HG03469 (cell line): ENCODE measurements at regions not wholly inside any gene's neighbourhood (a gene's known extent, or its start where the extent isn't known, plus 50 kb on each side); places are given as distances from the start of the nearest gene placed in this dataset.
A peak's percentile ranks its signal among the peaks of the same experiment; 100 is the strongest.

Source experiments
- ATAC-seq: cut with Tn5 transposase; IDR thresholded peaks from one replicate; pipeline ENCODE4 v1.9.1; 2021; ENCODE audit warnings: mild to moderate bottlenecking, moderate library complexity, moderate number of reproducible peaks; ENCODE audit not compliant: unreplicated experiment

DNA sequence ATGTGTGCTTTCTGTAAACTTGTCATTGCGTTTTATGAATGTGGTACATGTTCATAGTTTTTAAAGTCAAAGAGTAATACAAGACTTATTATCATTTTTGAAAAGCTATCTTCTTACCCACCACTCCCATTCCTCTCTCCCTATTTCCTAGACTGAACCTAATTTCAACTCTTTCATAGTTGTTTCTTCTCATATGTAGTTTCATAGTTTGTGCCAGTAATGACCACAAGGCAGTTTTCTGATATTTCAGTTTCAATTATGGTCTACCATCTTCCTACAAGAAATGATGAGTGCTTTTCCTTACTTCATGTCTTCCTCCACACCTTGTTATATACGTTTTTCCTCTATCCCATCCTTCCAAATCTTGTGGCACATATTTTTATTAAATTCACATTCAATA lies 445.0 kb upstream of the GOLIM4 start:
- no peak for ATAC-seq

DNA sequence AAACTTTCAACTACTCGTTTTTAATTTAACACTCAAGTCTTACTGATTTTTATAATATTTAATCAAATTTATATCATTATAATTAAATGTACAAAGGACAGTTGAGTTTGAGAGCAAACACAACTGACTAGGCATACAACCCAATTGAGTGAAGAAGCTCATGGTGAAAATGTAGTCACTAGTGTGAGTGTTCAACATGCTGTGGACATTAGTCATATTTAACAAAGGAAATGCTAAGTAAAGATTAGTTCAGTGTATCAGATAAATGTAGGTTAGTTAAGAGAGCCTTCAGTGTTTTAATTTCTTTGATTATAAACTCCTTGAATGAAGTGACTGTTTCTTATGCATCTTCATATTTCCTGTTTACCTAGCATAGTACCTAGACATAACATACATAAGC lies 444.2 kb upstream of the GOLIM4 start:
- no peak for ATAC-seq

DNA sequence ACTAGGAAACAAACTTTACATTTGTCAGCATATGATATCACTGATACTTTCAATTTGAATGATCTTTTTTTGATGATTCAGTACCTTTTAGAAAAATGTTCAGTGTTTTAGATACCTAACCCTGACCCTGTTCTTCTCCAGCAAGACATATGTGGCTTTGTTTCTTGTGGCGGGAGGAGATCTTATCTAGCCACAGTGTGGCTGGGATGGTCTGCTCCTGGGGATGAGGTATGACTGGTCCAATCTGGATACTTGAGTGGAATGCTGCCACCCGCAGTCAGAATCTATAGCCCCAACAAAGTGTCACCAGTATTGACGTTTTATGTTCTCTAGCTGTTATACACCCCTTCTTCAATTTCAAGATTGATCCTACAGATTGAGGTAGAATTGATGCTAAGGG lies 439.0 kb upstream of the GOLIM4 start:
- no peak for ATAC-seq

DNA sequence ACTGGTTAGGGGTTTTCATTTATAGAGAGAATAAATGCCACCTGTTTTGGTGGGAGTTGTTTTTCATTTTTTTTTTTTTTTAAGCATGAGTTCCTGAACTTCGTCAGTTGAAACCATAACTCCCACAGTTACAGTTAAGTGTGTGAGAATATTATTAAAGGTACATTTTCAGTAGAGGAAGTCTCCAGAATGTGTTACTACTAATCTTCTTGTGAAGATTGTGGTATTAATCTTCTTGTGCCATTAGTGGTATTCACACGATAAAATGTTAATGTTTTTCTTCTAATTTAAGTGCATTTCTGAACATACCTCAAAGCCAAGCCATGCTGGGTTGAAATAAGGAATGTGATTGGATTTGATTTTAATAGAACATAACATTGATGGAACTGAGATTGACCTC lies 437.9 kb upstream of the GOLIM4 start:
- ATAC-seq: no peak

DNA sequence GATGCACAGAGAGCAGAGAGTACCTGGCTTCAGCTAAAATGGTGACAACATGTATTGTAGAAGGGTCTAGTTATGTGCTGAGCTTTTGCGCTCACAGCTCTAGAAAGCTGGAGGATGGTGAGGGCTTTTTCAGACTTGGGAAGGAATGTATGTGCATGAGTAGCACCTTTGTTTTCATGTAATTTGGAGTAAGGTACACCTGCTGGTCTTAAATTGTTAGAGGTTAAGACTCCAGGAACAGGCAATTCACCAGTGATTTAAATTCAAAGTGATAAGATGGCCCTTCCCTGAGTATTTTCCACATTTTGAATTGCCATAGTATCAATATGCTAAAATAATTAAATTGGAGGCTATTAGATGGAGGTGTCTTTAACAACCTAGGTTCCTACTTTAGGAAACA lies 436.4 kb upstream of the GOLIM4 start:
- no peak for ATAC-seq

DNA sequence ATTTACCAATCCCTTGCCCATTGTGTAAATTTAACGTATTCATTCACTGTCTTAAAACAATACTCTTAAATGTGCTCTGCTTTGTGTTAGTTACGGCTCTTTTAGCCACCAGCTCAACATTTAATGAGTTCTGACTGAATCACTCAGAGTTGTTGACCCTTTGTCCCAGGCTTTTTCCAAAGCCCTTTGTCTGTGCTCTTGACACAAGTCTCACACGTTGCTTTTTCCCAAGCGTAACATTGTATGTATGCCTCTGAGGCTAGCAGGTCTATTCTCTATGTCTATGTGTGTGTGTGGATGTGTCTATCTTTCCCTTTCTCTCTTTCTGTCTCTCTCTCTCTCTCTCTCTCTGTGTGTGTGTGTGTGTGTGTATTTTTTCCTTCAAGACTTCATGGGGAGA lies 435.4 kb upstream of the GOLIM4 start:
- ATAC-seq: no peak

DNA sequence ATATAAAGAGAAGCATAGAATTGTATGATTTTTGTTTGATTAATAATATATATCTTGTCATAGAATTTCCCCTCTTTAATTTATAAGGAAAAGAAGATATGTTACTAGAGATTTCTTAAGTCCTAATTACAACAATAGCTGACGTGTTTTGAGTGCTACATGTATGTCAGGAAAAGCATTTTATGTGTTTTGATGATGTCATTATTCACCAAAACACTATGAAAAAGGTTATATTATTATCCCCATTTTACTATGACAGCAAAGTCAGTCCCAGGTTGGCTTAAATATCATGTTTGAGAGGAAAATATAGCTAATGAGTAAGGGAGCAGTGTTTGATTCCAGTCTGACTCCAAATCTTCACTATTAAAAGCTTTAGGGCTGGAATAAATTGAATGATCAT lies 428.4 kb upstream of the GOLIM4 start:
- ATAC-seq: no peak

DNA sequence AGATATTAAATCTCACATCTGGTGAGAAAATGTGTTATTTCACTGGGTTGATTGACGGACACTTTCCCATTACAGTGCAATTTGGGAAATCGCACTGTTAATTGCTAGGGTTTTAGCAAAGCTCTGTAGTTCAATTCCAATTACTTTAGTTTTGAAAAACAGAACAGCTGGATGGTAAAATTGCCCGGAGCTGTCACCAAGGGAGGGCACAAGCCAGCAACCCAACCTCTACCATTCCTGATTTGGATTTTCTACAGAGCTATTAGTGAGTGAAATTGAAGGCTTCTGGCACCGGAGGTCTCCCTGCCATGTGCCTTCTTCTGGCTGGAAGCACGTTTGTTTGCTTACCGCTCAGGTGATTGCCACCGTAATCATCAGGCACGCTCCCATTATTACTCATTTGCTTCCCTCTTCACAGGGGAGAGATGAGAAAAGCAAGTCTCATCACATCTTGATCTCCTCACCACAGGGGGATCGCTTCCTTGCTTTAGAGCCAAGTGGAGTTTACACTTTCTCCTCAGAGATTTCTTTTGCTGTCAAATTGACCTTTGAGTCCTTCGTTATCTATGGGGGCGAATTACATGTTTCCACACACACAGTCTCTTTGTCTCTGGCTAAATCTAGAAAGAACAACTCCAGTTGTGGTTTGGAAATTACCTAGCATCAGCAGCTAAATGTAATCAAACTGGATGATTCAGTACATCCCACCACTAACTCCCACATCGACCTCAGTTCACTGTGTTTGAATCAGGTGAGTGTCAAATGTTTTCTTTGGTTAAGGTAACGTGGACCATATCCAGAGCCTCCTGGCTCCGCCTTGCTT lies 421.7 kb upstream of the GOLIM4 start:
- ATAC-seq: peak; percentile 34

DNA sequence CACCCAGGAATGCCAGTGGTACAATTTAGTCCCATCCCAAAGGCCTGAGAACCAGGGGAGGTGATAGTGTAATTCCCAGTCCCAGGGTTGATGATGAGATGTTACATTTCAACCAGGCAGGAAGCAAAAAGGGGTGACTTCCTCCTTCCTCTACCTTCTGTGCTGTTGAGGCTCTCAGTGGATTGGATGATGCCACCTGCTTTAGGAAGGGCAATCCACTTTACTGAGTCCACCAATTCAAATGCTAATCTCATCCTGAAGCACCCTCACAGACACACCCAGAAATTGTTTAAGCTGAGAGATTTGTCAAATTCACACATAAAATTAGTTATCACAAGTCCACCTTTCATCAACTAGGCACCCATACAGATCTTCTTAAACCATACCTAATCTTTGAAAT lies 418.5 kb upstream of the GOLIM4 start:
- ATAC-seq: no peak

DNA sequence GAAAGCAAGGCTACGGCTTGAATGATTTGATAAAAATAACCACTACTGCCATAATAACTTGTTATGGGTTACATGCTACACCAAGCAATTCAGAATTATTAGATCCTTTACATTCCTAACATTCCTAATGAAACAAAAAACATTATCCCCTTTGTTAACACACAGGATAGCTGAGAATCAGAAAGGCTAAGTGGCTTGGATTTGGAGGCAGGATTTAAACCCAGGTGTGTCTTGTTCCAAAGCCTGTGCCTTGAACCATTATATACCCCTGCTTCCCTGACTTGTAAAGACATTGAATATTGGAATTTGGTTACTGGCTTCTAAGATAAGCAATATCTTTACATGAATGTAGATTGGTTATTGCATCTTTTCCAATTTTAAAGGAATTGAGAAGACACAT lies 417.1 kb upstream of the GOLIM4 start:
- no peak for ATAC-seq

DNA sequence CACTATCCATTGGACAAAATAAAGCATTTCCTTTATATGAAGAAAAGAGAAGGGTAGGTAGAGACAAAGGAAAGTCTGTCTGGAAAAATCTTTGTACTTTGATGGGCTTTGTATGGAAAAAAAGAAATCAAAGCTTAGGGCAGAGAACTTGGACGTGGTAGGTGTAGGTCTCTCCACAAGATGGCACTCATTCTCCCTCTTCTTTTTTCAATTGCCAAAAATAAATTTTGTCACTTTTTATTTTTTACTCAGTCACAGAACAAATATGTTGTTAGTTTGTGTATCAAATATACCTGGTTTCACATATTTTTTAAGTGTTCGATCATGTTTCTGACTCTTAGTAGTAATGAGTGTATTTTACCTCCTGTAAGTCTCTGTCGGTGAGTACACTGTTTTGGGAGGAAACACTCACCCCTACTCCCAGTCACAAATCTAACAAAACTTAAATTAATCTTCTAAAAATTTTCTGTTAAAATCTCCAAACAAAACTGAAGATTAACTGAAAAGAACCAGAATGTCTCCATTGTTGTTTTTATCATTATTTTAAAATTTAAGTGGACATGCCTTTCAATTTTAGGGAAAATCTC lies 415.8 kb upstream of the GOLIM4 start:
- no peak for ATAC-seq

DNA sequence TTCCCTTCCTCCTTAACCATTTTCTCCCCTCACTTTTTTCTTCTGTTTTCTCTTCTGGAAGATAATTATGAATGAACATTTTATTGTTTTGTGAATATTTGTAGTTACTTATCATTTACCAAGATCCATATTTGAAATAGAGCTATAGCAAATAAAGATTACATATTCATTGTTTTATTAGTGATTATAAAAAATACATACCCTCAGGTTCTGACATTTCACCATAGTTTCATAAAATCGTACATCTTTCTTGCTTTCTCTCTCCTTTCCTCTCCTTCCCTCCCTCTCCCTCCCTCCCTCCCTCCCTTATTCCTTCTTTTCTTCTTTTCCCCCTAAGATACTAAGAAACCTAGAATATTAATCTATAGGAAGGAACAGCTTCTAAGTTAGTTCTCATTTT lies 410.9 kb upstream of the GOLIM4 start:
- ATAC-seq: no peak

DNA sequence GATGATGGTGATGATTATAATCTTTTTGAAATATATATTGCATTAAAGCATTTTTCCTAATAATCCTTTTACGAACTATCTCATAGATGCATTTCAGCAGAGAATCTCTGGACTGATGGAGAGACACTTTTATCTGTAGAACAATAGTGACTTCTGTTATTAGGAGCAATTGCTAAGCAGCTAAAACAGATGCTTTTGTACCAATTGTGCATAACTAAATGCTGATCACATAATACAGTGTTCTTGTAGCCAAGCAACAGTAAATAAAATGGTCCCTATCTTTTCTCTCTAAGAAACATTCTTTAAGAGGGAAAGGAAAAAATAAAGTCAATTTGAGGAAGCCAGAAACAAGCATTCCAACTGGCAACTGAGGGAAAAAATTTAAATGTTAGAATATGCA lies 405.8 kb upstream of the GOLIM4 start:
- no peak for ATAC-seq

DNA sequence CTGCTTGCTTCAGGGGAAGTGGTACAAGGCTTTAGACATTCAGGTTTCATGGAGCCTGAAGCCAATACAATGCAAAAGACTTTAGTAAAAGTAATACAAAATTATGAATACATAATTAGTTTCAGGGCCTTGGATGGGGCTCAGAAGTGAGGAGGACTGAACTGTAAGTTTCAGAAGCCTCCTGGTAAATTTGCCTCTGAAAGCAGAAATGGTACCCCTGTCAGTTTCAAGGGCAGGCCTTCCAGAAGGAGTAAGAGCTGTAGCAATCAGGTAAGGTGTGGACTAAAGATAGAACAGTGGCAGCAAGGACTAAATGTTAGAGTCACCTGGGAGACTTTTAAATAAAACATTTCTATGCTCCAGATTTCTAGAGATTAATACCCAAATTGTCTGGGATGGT lies 402.5 kb upstream of the GOLIM4 start:
- no peak for ATAC-seq

DNA sequence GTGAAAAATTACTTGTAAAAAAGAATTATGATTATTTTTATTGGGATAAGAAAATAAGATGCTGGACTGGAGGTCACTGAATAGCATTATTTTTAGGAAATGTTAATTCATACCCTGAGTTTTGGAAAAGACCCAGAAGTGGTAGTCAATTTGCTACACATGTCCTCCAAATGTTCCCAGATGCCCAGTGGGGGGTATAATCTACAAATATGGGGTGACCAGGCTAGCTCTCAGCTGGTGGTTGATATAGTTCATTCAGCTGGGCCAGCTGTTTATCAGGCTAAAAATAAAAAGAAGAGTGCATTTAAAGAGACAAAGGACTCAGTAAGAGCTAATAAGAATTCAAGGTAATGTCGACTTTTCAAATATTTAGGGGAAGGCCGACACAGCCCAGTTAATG lies 402.0 kb upstream of the GOLIM4 start:
- ATAC-seq: no peak

DNA sequence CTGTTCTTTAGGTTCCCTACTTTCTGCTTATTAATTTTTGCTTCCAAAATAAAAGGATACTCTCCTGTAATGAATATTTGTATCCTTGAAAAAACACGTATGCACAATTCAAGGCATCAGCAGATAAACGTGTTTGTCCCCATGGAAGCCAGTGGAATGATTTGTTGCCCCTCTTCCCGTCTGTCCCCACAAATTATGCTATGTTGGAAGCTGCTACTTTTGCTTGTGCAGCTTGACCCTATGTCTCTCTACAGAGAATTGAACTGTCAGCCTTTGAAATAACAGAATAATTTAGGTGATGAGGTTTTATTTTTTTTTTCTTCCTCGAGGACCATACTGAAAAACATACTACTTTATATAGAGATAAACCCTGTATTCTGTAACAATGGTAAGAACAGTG lies 401.5 kb upstream of the GOLIM4 start:
- ATAC-seq: no peak

DNA sequence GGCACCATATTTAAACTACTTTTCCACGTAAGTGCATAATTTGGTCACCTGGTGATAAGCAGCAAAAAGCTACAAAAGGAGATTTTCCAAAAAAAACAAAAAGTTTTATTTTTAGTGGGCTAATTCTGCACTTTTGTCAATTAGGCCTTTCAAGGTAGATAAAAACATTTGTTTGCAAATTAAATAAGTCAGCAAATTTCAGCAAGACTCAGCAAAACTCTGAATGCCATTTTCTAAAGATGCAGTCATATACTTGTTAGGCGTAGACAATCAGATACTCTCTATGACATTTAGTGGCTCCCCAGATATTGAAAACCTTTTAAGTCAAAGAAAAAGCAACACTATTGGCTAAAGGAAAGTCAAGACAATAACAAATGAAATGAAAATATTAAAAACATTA lies 400.2 kb upstream of the GOLIM4 start:
- no peak for ATAC-seq

DNA sequence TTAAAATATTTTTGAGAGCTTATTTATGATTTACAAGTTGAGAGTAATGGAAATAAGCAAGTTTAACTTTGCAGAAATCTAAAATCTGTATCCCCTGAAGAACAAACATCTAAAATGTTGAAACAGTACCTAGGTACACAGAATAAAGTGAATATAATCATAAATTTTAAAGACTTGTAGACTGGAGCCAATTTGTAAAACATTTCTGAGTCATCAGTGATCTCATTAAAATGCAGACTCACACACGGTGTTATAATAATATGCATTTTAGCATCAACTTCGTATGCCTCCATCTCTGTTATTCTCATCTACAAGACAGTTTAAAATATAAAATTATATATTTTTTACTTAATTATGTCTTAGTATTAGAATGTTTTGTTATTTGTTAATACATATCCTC lies 399.5 kb upstream of the GOLIM4 start:
- ATAC-seq: no peak

DNA sequence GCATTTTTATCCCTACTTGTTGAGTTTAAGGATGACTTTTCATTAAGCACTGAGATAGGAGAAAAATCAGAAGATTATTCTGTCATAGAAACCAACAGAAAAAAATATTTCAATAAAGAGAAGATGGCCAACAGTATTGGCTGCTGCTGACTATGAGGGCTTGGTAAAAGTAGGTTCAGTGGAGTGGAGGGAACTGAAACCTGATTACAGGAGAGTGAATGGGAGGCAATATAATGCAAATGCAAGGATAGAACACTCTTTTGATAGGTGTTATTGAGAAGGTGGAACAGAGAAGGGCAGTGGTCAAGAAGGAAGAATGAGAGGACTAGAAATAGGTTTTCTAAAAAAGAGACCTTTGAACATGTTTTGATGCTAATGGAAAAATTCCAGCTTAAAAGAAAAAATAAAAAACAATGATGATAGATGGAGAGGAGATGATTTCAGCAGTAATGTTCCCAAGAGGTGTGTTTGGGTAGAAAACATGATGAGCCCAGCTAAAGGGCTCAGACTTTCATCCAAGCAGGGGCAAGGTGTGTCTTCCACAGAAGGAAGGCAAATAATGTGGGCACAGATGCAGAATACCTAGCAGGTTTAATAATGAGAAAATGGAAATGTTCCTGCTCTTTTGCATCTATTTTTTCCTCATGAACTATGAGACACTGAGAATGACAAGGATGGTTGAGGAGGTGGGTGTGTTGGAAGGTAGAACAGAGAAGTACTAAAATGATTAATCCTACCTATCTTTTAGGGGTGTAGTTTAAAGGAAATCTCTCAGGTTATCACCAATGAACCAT lies 397.9 kb upstream of the GOLIM4 start:
- ATAC-seq: no peak

DNA sequence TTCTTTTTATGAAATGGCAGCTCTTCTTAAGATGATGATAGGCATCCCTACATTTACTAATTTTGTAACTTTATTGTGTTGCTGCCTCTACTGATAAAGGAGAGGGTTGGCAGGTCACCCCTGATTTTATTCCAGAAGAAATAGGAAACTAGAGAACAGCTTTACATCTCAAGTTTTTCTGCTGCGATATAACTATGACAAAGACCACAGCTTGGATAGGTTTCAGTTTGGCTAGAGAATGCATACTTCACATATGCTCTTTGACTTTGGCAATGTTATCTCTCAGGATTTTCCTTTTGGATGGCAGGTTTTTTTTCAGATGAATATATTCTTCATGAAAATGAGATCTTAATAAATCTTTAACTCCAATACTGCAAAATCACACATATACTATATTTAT lies 395.3 kb upstream of the GOLIM4 start:
- no peak for ATAC-seq

DNA sequence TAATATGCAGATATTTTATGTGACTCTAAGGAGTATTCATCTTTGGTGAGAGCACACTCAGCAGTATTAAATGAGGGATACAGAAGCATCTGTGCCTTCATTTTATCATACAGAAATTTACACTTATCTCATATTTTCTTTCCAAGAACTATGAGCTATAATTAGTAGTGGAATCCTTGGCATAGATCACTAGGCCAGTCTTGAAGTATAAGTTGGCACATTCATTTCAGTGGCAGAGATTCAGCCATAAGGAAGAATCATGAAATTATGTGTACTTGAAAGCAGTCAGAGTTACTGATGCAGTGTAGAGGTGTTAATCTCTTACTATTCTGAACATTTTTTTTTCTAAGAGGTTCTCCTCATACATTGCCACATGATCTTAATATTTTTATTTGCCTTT lies 393.6 kb upstream of the GOLIM4 start:
- no peak for ATAC-seq

DNA sequence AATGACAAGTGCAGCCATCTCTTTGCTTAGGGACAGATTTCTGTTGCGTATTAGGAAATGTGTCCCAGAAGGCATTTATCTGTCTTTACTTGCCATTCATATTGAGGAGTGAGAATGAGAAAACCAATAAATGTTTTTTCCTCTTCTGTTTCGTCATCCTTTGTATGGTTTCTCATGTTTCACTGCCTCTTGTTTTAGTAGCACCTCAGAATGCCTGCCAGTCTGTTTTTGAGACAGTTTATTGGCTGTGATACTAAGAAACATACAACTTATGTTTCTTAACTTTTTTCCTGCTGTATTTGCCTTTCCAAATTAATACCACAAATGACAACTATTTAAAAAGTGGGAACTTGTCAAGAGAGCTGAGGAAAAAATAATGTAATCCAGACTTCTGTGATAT lies 390.2 kb upstream of the GOLIM4 start:
- ATAC-seq: no peak
